ENCODE measurements at regions not wholly inside any gene's neighbourhood (a gene's known extent, or its start where the extent isn't known, plus 50 kb on each side); places are given as distances from the start of the nearest gene placed in this dataset.

DNA sequence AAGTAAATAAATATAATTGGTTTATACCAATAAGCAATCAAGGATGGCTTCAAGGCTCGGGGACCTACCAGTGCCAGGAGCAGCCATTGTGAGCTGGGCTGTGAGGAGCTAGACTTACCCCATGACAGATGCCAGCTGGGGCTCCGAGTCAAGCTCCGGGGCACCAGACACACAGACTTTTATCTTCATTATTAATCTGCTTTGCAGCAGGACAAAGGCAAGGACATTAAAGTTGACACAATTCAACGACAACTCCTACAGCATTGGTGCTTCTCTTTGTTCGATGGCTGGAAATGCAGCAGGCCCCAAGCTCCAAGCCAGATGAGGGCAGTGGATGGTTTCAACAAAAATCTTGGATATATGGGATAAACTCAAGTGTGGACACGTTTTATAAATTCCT lies 68.3 kb downstream of the CD24 start:
- no peak overlapping the region for H2AFZ ChIP-seq (ENCODE audit: low read depth, low read length)
- H3K4me2 ChIP-seq (ENCODE audit: low read length), result no peak overlapping the region
- peaks cover 5% of the 10 kb centered on the region; the same call in 1 of the 2 replicates for H3K4me1 ChIP-seq (ENCODE audit: low read length)
- H3K4me3 ChIP-seq (ENCODE audit: low read length), result no peak overlapping the region
- no peaks in the 10 kb centered on the region for H3K27me3 ChIP-seq (ENCODE audit: low read depth, low read length)
- no peaks in the 10 kb centered on the region for H3K79me2 ChIP-seq (ENCODE audit: low read length)
- H4K20me1 ChIP-seq (ENCODE audit: insufficient read depth, low read length), result no peaks in the 10 kb centered on the region
- no peaks in the 10 kb centered on the region for H3K9me3 ChIP-seq (ENCODE audit: insufficient read depth, low read length)
- no peaks in the 10 kb centered on the region for H3K36me3 ChIP-seq (replicated peaks; ENCODE audit: low read depth, low read length)
- H3K9ac ChIP-seq (ENCODE audit: low read length), result no peak overlapping the region
- TF ChIP-seq, protein P1, sequence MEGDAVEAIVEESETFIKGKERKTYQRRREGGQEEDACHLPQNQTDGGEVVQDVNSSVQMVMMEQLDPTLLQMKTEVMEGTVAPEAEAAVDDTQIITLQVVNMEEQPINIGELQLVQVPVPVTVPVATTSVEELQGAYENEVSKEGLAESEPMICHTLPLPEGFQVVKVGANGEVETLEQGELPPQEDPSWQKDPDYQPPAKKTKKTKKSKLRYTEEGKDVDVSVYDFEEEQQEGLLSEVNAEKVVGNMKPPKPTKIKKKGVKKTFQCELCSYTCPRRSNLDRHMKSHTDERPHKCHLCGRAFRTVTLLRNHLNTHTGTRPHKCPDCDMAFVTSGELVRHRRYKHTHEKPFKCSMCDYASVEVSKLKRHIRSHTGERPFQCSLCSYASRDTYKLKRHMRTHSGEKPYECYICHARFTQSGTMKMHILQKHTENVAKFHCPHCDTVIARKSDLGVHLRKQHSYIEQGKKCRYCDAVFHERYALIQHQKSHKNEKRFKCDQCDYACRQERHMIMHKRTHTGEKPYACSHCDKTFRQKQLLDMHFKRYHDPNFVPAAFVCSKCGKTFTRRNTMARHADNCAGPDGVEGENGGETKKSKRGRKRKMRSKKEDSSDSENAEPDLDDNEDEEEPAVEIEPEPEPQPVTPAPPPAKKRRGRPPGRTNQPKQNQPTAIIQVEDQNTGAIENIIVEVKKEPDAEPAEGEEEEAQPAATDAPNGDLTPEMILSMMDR (IDR thresholded peaks at IDR 0.05; ENCODE audit: low read depth, low read length), result no peak
- TF ChIP-seq EZH2phosphoT487 (IDR thresholded peaks at IDR 0.05; ENCODE audit: low read depth), result no peak
- H3K27ac ChIP-seq (ENCODE audit: low read length), result no peak overlapping the region

DNA sequence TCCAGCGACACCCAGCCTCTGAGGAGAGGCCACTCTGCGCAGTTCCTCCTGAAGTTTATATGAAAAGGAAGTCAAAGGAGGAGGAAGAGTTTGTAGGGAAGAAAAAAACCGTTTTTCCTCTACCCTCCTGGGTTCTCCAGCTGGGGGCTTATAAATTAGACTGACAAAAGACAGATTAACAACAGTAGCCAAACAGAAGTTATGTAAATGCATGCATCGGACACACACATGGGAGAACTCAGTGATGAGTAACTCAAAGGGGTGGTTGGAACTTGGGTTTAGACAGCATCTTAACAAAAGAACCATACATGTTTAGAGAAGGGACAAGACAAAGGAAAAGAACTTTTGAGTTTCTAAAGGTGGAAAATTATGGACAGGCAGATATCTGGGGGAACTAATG lies 71.2 kb downstream of the CD24 start:
- Histone ChIP-seq H3K36me3 (replicated peaks; ENCODE audit: low read depth, low read length) (no peaks in the 10 kb centered on the region), H3K9me3 (ENCODE audit: insufficient read depth, low read length) (no peaks in the 10 kb centered on the region), H3K4me2 (ENCODE audit: low read length) (no peak overlapping the region), H3K4me3 (ENCODE audit: low read length) (no peak overlapping the region), H3K9ac (ENCODE audit: low read length) (no peak overlapping the region), H4K20me1 (ENCODE audit: insufficient read depth, low read length) (no peaks in the 10 kb centered on the region), H3K79me2 (ENCODE audit: low read length) (no peaks in the 10 kb centered on the region), H3K27ac (ENCODE audit: low read length) (no peak overlapping the region), H3K4me1 (ENCODE audit: low read length) (peaks cover under 1% of the 10 kb centered on the region; the same call in 1 of the 2 replicates), H2AFZ (ENCODE audit: low read depth, low read length) (no peak overlapping the region), H3K27me3 (ENCODE audit: low read depth, low read length) (no peaks in the 10 kb centered on the region)
- no peak for TF ChIP-seq EZH2phosphoT487 (IDR thresholded peaks at IDR 0.05; ENCODE audit: low read depth)
- TF ChIP-seq, protein P1 (IDR thresholded peaks at IDR 0.05; ENCODE audit: low read depth, low read length), result no peak

GRCh38 chr6:106901062-106901461 lies 73.5 kb downstream of the CD24 start:
- TF ChIP-seq EZH2phosphoT487 (IDR thresholded peaks at IDR 0.05; ENCODE audit: low read depth), result no peak
- TF ChIP-seq, protein P1 (IDR thresholded peaks at IDR 0.05; ENCODE audit: low read depth, low read length), result no peak
- H3K4me2 ChIP-seq (ENCODE audit: low read length), result no peak overlapping the region
- H3K4me3 ChIP-seq (ENCODE audit: low read length), result no peak overlapping the region
- H3K4me1 ChIP-seq (ENCODE audit: low read length), result no peaks in the 10 kb centered on the region
- H3K36me3 ChIP-seq (replicated peaks; ENCODE audit: low read depth, low read length), result no peaks in the 10 kb centered on the region
- H3K9ac ChIP-seq (ENCODE audit: low read length), result no peak overlapping the region
- H3K9me3 ChIP-seq (ENCODE audit: insufficient read depth, low read length), result no peaks in the 10 kb centered on the region
- H3K79me2 ChIP-seq (ENCODE audit: low read length), result no peaks in the 10 kb centered on the region
- no peaks in the 10 kb centered on the region for H3K27me3 ChIP-seq (ENCODE audit: low read depth, low read length)
- H2AFZ ChIP-seq (ENCODE audit: low read depth, low read length), result no peak overlapping the region
- H3K27ac ChIP-seq (ENCODE audit: low read length), result no peak overlapping the region
- H4K20me1 ChIP-seq (ENCODE audit: insufficient read depth, low read length), result no peaks in the 10 kb centered on the region

GRCh38 chr6:106899697-106900096 lies 74.8 kb downstream of the CD24 start:
- H3K4me2 ChIP-seq (ENCODE audit: low read length), result no peak overlapping the region
- H3K9ac ChIP-seq (ENCODE audit: low read length), result no peak overlapping the region
- no peak overlapping the region for H3K27ac ChIP-seq (ENCODE audit: low read length)
- no peaks in the 10 kb centered on the region for H3K4me1 ChIP-seq (ENCODE audit: low read length)
- H2AFZ ChIP-seq (ENCODE audit: low read depth, low read length), result no peak overlapping the region
- TF ChIP-seq EZH2phosphoT487 (IDR thresholded peaks at IDR 0.05; ENCODE audit: low read depth), result no peak
- TF ChIP-seq, protein P1 (IDR thresholded peaks at IDR 0.05; ENCODE audit: low read depth, low read length), result no peak
- no peaks in the 10 kb centered on the region for H3K36me3 ChIP-seq (replicated peaks; ENCODE audit: low read depth, low read length)
- no peaks in the 10 kb centered on the region for H4K20me1 ChIP-seq (ENCODE audit: insufficient read depth, low read length)
- H3K27me3 ChIP-seq (ENCODE audit: low read depth, low read length), result no peaks in the 10 kb centered on the region
- H3K4me3 ChIP-seq (ENCODE audit: low read length), result no peak overlapping the region
- H3K79me2 ChIP-seq (ENCODE audit: low read length), result no peaks in the 10 kb centered on the region
- no peaks in the 10 kb centered on the region for H3K9me3 ChIP-seq (ENCODE audit: insufficient read depth, low read length)
